Caco-2 (cell line): ENCODE measurements at regions not wholly inside any gene's neighbourhood (a gene's known extent, or its start where the extent isn't known, plus 50 kb on each side); places are given as distances from the start of the nearest gene placed in this dataset.
"Not testable (repeated sequence)": the region's sequence is repeated elsewhere in the genome, so short reads cannot be mapped to it uniquely, and the experiment has no call there.

Experiments used
- BruUV-seq: library from RNA; stranded (reverse); fragments of 400-500 nt; replicated peaks from 2 replicates; lab custom pipeline; 2021; lab: Mats Ljungman, UMichigan
- CTCF ChIA-PET: fragments of 300-600 bp; sonication (Branson Sonifier 250); formaldehyde crosslinking; loops from one replicate; lab custom pipeline; 2022; ENCODE audit warnings: antibody characterized with exemption; lab: Charles Lee
- POLR2A ChIA-PET: fragments of 300-600 bp; sonication (Branson Sonifier 250); formaldehyde crosslinking; loops from one replicate; lab custom pipeline; 2022; ENCODE audit warnings: antibody characterized with exemption; lab: Charles Lee
- DNase-seq, 2 experiments: peaks; one replicate each; pipeline versions ENCODE4 v3.0.0 to v3.0.0-alpha.2; 2020 to 2022
- H3K27me3 ChIP-seq: replicated peaks from 2 replicates; pipeline ENCODE4 v1.6.0; 2011; ENCODE audit warnings: low read length; ENCODE audit not compliant: control insufficient read depth, insufficient read depth
- H3K36me3 ChIP-seq: 2 replicates; pipeline ENCODE4 v1.5.1; 2011; ENCODE audit warnings: low read length; ENCODE audit not compliant: control insufficient read depth, insufficient read depth
- H3K4me1 ChIP-seq: fragments of 250-450 bp; sonication (Bioruptor Pico); 2 replicates; pipeline ENCODE4 v1.5.1; 2020; ENCODE audit warnings: mild to moderate bottlenecking
- H3K4me3 ChIP-seq: 2 replicates; pipeline ENCODE4 v1.5.1; 2011; ENCODE audit warnings: low read depth, mild to moderate bottlenecking, control low read depth, low read length
- H3K9me3 ChIP-seq: fragments of 250-450 bp; sonication (Bioruptor Pico); 2 replicates; pipeline ENCODE4 v1.5.1; 2020; ENCODE audit warnings: mild to moderate bottlenecking, moderate library complexity
- H3K27ac Mint-ChIP-seq: one replicate; pipeline ENCODE4 v1.8.0; 2022; ENCODE audit warnings: mixed read lengths; ENCODE audit not compliant: unreplicated experiment
- H3K27me3 Mint-ChIP-seq: one replicate; pipeline ENCODE4 v1.8.0; 2022; ENCODE audit warnings: mixed read lengths; ENCODE audit not compliant: insufficient read depth, unreplicated experiment
- H3K36me3 Mint-ChIP-seq: one replicate; pipeline ENCODE4 v1.8.0; 2022; ENCODE audit warnings: mild to moderate bottlenecking, mixed read lengths; ENCODE audit not compliant: insufficient read depth, unreplicated experiment
- H3K4me1 Mint-ChIP-seq: one replicate; pipeline ENCODE4 v1.8.0; 2022; ENCODE audit warnings: low read depth, mixed read lengths; ENCODE audit not compliant: unreplicated experiment
- H3K4me3 Mint-ChIP-seq: one replicate; pipeline ENCODE4 v1.8.0; 2022; ENCODE audit warnings: mild to moderate bottlenecking, moderate library complexity, mixed read lengths; ENCODE audit not compliant: unreplicated experiment
- H3K9me3 Mint-ChIP-seq: one replicate; pipeline ENCODE4 v1.8.0; 2022; ENCODE audit warnings: mixed read lengths; ENCODE audit not compliant: unreplicated experiment
- CTCF ChIP-seq, 2 experiments: fragments of 200-600 bp in 1 of 2; IDR thresholded peaks; 1 replicate in 1 of 2; 2 replicates in 1 of 2; pipeline versions ENCODE4 v1.5.1 to v1.8.0; 2011 to 2022; ENCODE audit warnings: antibody characterized with exemption in 1 of 2, control low read depth in 1 of 2, inconsistent platforms in 1 of 2, low read depth in 1 of 2, low read length in 1 of 2, mild to moderate bottlenecking in 1 of 2, moderate library complexity in 1 of 2; ENCODE audit not compliant: insufficient read depth in 1 of 2, severe bottlenecking in 1 of 2, unreplicated experiment in 1 of 2
- intact Hi-C: fragments of 100-400 bp; cut with micrococcal nuclease; formaldehyde crosslinking; loops from one replicate; pipeline ENCODE4 v1.10.0; 2022; ENCODE audit not compliant: unreplicated experiment

GRCh38 chr1:219414250-219414649, 198.7 kb downstream of the ZC3H11B start:
- Histone ChIP-seq H3K27me3 (no peaks in the 10 kb centered on the region), H3K36me3 (no peaks in the 10 kb centered on the region), H3K9me3 (no peaks in the 10 kb centered on the region), H3K4me3 (no peak overlapping the region), H3K4me1 (no peaks in the 10 kb centered on the region)
- ChIA-PET CTCF (no interaction called here), POLR2A (no interaction called here)
- Mint-ChIP-seq H3K4me3 (no peak overlapping the region), H3K27ac (no peak overlapping the region), H3K4me1 (no peaks in the 10 kb centered on the region), H3K36me3 (no peaks in the 10 kb centered on the region), H3K27me3 (no peaks in the 10 kb centered on the region), H3K9me3 (no peaks in the 10 kb centered on the region)
- intact Hi-C loops: no loop called here
- DNase-seq: no peak
- BruUV-seq: no TSS peak
- no peak for TF ChIP-seq CTCF (IDR thresholded peaks at IDR 0.05; ENCODE audit: insufficient read depth in 1 of 2, low read depth in 1 of 2, low read length in 1 of 2, severe bottlenecking in 1 of 2, unreplicated experiment in 1 of 2)

DNA sequence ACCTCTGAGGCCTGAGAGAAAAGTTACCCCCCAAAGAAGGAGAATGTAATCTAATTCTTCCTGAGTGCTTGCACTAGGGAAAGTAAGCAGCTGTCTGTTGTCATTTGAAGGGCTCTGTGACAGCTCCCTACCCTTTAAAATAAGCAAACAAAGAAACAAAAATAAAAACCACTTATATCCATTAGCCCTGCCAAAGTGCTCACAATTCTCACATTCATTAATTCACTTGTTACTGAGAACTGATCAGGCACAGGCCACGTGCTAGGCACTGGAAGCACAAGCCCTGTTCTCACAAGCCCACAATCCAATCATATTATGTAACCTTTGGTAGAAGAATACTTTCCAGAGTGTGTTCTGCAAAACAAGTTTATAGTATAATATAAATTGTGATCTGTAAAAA, 199.4 kb downstream of the ZC3H11B start:
- CTCF ChIA-PET: no interaction called here
- TF ChIP-seq CTCF (IDR thresholded peaks at IDR 0.05; ENCODE audit: insufficient read depth in 1 of 2, low read depth in 1 of 2, low read length in 1 of 2, severe bottlenecking in 1 of 2, unreplicated experiment in 1 of 2): no peak
- H3K4me1 ChIP-seq: no peaks in the 10 kb centered on the region
- no peak for DNase-seq
- Mint-ChIP-seq H3K36me3 (no peaks in the 10 kb centered on the region), H3K4me3 (no peak overlapping the region), H3K27me3 (no peaks in the 10 kb centered on the region), H3K9me3 (no peaks in the 10 kb centered on the region), H3K27ac (no peak overlapping the region), H3K4me1 (no peaks in the 10 kb centered on the region)
- H3K27me3 ChIP-seq: no peaks in the 10 kb centered on the region
- POLR2A ChIA-PET: no interaction called here
- no peaks in the 10 kb centered on the region for H3K36me3 ChIP-seq
- intact Hi-C loops: no loop called here
- H3K9me3 ChIP-seq: no peaks in the 10 kb centered on the region
- BruUV-seq: no TSS peak
- H3K4me3 ChIP-seq: no peak overlapping the region

GRCh38 chr1:219412772-219413171, 200.1 kb downstream of the ZC3H11B start:
- intact Hi-C loops: no loop called here
- H3K27me3 Mint-ChIP-seq: no peaks in the 10 kb centered on the region
- no peak for DNase-seq
- Histone ChIP-seq H3K36me3 (no peaks in the 10 kb centered on the region), H3K4me1 (no peaks in the 10 kb centered on the region), H3K4me3 (no peak overlapping the region), H3K9me3 (no peaks in the 10 kb centered on the region), H3K27me3 (no peaks in the 10 kb centered on the region)
- POLR2A ChIA-PET: no interaction called here
- CTCF ChIA-PET: no interaction called here
- BruUV-seq: no TSS peak
- no peak for TF ChIP-seq CTCF (IDR thresholded peaks at IDR 0.05; ENCODE audit: insufficient read depth in 1 of 2, low read depth in 1 of 2, low read length in 1 of 2, severe bottlenecking in 1 of 2, unreplicated experiment in 1 of 2)
- no peaks in the 10 kb centered on the region for H3K9me3 Mint-ChIP-seq
- H3K36me3 Mint-ChIP-seq: no peaks in the 10 kb centered on the region
- H3K4me1 Mint-ChIP-seq: no peaks in the 10 kb centered on the region
- no peak overlapping the region for H3K27ac Mint-ChIP-seq
- no peak overlapping the region for H3K4me3 Mint-ChIP-seq

DNA sequence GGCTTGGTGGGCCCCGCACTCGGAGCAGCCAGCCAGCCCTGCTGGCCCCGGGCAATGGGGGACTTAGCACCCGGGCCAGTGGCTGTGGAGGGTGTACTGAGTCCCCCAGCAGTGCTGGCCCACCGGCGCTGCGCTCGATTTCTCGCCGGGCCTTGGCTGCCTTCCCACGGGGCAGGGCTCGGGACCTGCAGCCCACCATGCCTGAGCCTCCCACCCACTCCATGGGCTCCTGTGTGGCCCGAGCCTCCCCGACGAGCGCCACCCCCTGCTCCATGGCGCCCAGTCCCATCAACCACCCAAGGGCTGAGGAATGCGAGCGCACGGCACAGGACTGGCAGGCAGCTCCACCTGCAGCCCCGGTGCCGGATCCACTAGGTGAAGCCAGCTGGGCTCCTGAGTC, 202.2 kb downstream of the ZC3H11B start:
- H3K27ac Mint-ChIP-seq, intact Hi-C loops: not testable (repeated sequence)

More for the DNA sequence above, 202.2 kb downstream of the ZC3H11B start:
- H3K4me1 Mint-ChIP-seq, H3K27me3 ChIP-seq, CTCF ChIA-PET, H3K4me3 Mint-ChIP-seq, H3K27me3 Mint-ChIP-seq, H3K9me3 Mint-ChIP-seq, DNase-seq, H3K36me3 ChIP-seq, H3K9me3 ChIP-seq, H3K4me3 ChIP-seq, H3K4me1 ChIP-seq, H3K36me3 Mint-ChIP-seq, POLR2A ChIA-PET, BruUV-seq: not testable (repeated sequence)
